B cell (primary cell): ENCODE measurements at regions not wholly inside any gene's neighbourhood (a gene's known extent, or its start where the extent isn't known, plus 50 kb on each side); places are given as distances from the start of the nearest gene placed in this dataset.

Experiments used
- ATAC-seq: fragments of 200-7000 bp; cut with Tn5 transposase; one replicate; pipeline ENCODE4 v1.10.0; 2021; ENCODE audit warnings: low read depth, mild to moderate bottlenecking, moderate number of reproducible peaks, moderate library complexity
- CTCF ChIA-PET: fragments of 350-600 bp; sonication (Branson Sonifier 250); formaldehyde crosslinking; loops from one replicate; lab custom pipeline; 2021; ENCODE audit warnings: antibody characterized with exemption, inconsistent platforms; lab: Charles Lee
- POLR2A ChIA-PET: fragments of 350-600 bp; sonication (Branson Sonifier 250); formaldehyde crosslinking; loops from one replicate; lab custom pipeline; 2021; ENCODE audit warnings: antibody characterized with exemption; lab: Charles Lee
- DNase-seq: peaks from one replicate; pipeline ENCODE4 v3.0.0; 2013
- H2AFZ ChIP-seq: 2 replicates; pipeline ENCODE4 v1.6.1; 2012; ENCODE audit warnings: mild to moderate bottlenecking, low read depth, low read length; ENCODE audit not compliant: insufficient read depth, poor library complexity, severe bottlenecking
- H3K27ac ChIP-seq, 2 donors: 1 replicate in 1 of 2; 2 replicates in 1 of 2; pipeline ENCODE4 v1.5.1; 2012 to 2013; ENCODE audit warnings: low read length in 2 of 2, mild to moderate bottlenecking in 2 of 2, moderate library complexity in 1 of 2
- H3K27me3 ChIP-seq, 4 experiments: fragments of 200-600 bp in 1 of 4; sonication (generic) in 1 of 4; replicated peaks in 1 of 4; 1 replicate in 2 of 4; 2 replicates in 2 of 4; pipeline versions ENCODE4 v1.6.1 to v1.7.0; 2013 to 2016; ENCODE audit warnings: low read length in 3 of 4, mild to moderate bottlenecking in 2 of 4, mixed read lengths in 1 of 4, moderate library complexity in 1 of 4; ENCODE audit not compliant: insufficient read depth in 4 of 4, control insufficient read depth in 3 of 4; ENCODE audit errors: control extremely low read depth in 1 of 4
- H3K36me3 ChIP-seq, 2 experiments: replicated peaks in 1 of 2; 1 replicate in 1 of 2; 2 replicates in 1 of 2; pipeline versions ENCODE4 v1.6.1 to v1.7.1; 2013; ENCODE audit warnings: low read length in 1 of 2; ENCODE audit not compliant: insufficient read depth in 2 of 2, control insufficient read depth in 1 of 2; ENCODE audit errors: control extremely low read depth in 1 of 2, extremely low read depth in 1 of 2
- H3K4me1 ChIP-seq, 2 donors: fragments of 200-600 bp in 1 of 2; sonication (generic) in 1 of 2; 1 replicate in 1 of 2; 2 replicates in 1 of 2; pipeline versions ENCODE4 v1.5.1 to v1.6.1; 2013 to 2017; ENCODE audit warnings: low read length in 2 of 2; ENCODE audit not compliant: control insufficient read depth in 2 of 2, insufficient read depth in 2 of 2
- H3K4me2 ChIP-seq: replicated peaks from 2 replicates; pipeline ENCODE3; 2012; ENCODE audit warnings: mild to moderate bottlenecking, low read depth, low read length; ENCODE audit not compliant: poor library complexity, severe bottlenecking
- H3K4me3 ChIP-seq, 5 experiments: fragments of 200-600 bp in 1 of 5; sonication (generic) in 1 of 5; 1 replicate in 3 of 5; 2 replicates in 2 of 5; pipeline versions ENCODE4 v1.5.1 to v1.7.0; 2011 to 2016; ENCODE audit warnings: low read length in 4 of 5, mild to moderate bottlenecking in 4 of 5, low read depth in 2 of 5, control low read depth in 1 of 5, moderate library complexity in 1 of 5; ENCODE audit not compliant: insufficient read depth in 1 of 5; ENCODE audit errors: control extremely low read depth in 1 of 5, extremely low read depth in 1 of 5
- H3K79me2 ChIP-seq: fragments of 200-600 bp; sonication (generic); one replicate; pipeline ENCODE4 v1.6.0; 2016; ENCODE audit warnings: low read length; ENCODE audit not compliant: control insufficient read depth, insufficient read depth
- H3K9ac ChIP-seq: fragments of 200-600 bp; sonication (generic); 2 replicates; pipeline ENCODE4 v1.6.1; 2017; ENCODE audit warnings: mild to moderate bottlenecking, low read length, moderate library complexity
- H3K9me3 ChIP-seq, 3 donors: one replicate each; pipeline versions ENCODE4 v1.6.1 to v1.7.1; 2013; ENCODE audit warnings: low read length in 2 of 3; ENCODE audit not compliant: control insufficient read depth in 2 of 3, insufficient read depth in 1 of 3; ENCODE audit errors: control extremely low read depth in 1 of 3
- H4K20me1 ChIP-seq: 2 replicates; pipeline ENCODE4 v1.6.0; 2012; ENCODE audit warnings: mild to moderate bottlenecking, low read length; ENCODE audit not compliant: insufficient read depth, control insufficient read depth, poor library complexity, severe bottlenecking
- H3K27ac Mint-ChIP-seq: one replicate; pipeline ENCODE4 v1.8.0; 2021; ENCODE audit warnings: mixed read lengths
- H3K27me3 Mint-ChIP-seq: one replicate; pipeline ENCODE4 v1.8.0; 2021; ENCODE audit warnings: mixed read lengths
- H3K4me1 Mint-ChIP-seq: one replicate; pipeline ENCODE4 v1.8.0; 2021; ENCODE audit warnings: mixed read lengths
- H3K4me3 Mint-ChIP-seq: one replicate; pipeline ENCODE4 v1.8.0; 2021; ENCODE audit warnings: mixed read lengths
- H3K9me3 Mint-ChIP-seq: one replicate; pipeline ENCODE4 v1.8.0; 2022; ENCODE audit warnings: mixed read lengths; ENCODE audit not compliant: insufficient read depth
- CTCF ChIP-seq: fragments of 200-600 bp; IDR thresholded peaks from one replicate; pipeline ENCODE4 v1.8.0; 2022; ENCODE audit warnings: antibody characterized with exemption, mild to moderate bottlenecking
- EZH2 ChIP-seq: IDR thresholded peaks from 2 replicates; pipeline ENCODE4 v1.6.1; 2012; ENCODE audit warnings: borderline replicate concordance, low read depth, mild to moderate bottlenecking, moderate library complexity, low read length; ENCODE audit not compliant: insufficient read depth, poor library complexity, severe bottlenecking
- WGBS: methylation state at CpG from one replicate; pipeline ENCODE4 v1.1.5; 2013; ENCODE audit warnings: missing lambda C conversion rate; ENCODE audit not compliant: insufficient coverage; 5-methylcytosine and 5-hydroxymethylcytosine counted together
- intact Hi-C: fragments of 100-400 bp; cut with micrococcal nuclease; formaldehyde crosslinking; loops from one replicate; pipeline ENCODE4 v1.10.0; 2022

DNA sequence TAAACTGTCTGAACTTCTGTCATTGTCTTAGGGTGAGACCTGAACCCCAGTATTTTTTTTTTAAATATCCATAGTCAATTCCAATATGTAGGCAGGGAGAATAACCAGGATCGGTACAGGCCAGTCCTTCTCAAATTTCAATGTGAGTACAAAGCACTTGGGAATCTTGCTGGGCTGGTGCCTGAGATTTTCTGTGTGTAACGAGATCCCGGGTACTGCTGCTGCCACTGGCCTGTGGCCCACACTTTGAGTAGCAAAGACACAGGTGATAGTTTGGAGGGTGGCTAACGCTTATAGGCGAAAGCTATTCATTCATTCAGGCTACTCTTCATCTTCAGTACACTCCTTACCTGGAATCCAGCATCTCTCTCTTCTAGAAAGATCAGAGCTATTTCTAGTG lies 923.6 kb upstream of the TENM3 start:
- Histone ChIP-seq H3K27me3 (no peaks in the 10 kb centered on the region), H3K79me2 (no peaks in the 10 kb centered on the region), H2AFZ (no peak overlapping the region), H3K4me3 (no peak overlapping the region), H3K4me1 (no peaks in the 10 kb centered on the region), H3K4me2 (no peak overlapping the region), H3K9me3 (peaks cover 0 to 1% (median 0%) of the 10 kb centered on the region in 3 donors), H3K9ac (no peak overlapping the region), H3K36me3 (no peaks in the 10 kb centered on the region), H3K27ac (no peak overlapping the region), H4K20me1 (no peaks in the 10 kb centered on the region)
- WGBS: 100% methylated on average over 1 of the region's 5 CpGs
- ChIA-PET POLR2A (no interaction called here), CTCF (no interaction called here)
- ATAC-seq: no peak
- H3K4me1 Mint-ChIP-seq: peaks cover 14% of the 10 kb centered on the region
- DNase-seq: no peak
- TF ChIP-seq CTCF (no peak), EZH2 (no peak)
- no peak overlapping the region for H3K4me3 Mint-ChIP-seq
- no peak overlapping the region for H3K27ac Mint-ChIP-seq
- no peaks in the 10 kb centered on the region for H3K27me3 Mint-ChIP-seq
- H3K9me3 Mint-ChIP-seq: no peaks in the 10 kb centered on the region
- intact Hi-C loops: no loop called here

DNA sequence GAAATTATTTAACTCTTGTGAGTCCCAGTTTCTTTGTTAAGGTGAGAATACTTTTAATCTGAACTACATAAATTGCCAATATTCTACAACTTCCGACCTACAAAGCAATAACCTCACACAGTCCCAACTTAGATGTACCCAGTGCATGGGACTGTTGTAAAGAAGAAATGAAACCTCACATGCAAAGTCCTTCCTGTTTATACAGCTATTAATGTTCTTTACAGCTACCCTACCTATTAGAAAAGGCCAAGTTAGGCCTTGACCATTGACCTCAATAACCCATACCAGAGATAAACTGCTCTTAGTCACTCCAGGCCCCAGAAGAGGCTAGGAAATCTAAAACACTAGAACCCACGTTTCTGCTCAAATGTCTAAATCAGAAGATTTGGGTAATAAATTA lies 920.1 kb upstream of the TENM3 start:
- ATAC-seq: no peak
- no peak overlapping the region for H3K4me3 Mint-ChIP-seq

More for the DNA sequence above, 920.1 kb upstream of the TENM3 start:
- Histone ChIP-seq H3K79me2 (no peaks in the 10 kb centered on the region), H3K4me2 (no peak overlapping the region), H4K20me1 (no peaks in the 10 kb centered on the region), H3K4me3 (no peak overlapping the region), H3K36me3 (no peaks in the 10 kb centered on the region), H3K27me3 (no peaks in the 10 kb centered on the region), H3K9me3 (no peaks in the 10 kb centered on the region), H2AFZ (no peak overlapping the region), H3K9ac (no peak overlapping the region), H3K27ac (no peak overlapping the region), H3K4me1 (no peaks in the 10 kb centered on the region)
- ChIA-PET POLR2A (no interaction called here), CTCF (no interaction called here)
- WGBS: no CpG with 5 or more reads among the region's 2 CpGs
- Mint-ChIP-seq H3K9me3 (no peaks in the 10 kb centered on the region), H3K4me1 (peaks cover 14% of the 10 kb centered on the region), H3K27ac (no peak overlapping the region), H3K27me3 (no peaks in the 10 kb centered on the region)
- intact Hi-C loops: no loop called here
- TF ChIP-seq EZH2 (no peak), CTCF (no peak)
- no peak for DNase-seq
